ENCODE measurements at regions not wholly inside any gene's neighbourhood (a gene's known extent, or its start where the extent isn't known, plus 50 kb on each side); places are given as distances from the start of the nearest gene placed in this dataset.

- Histone ChIP-seq H4K8ac (replicated peaks; ENCODE audit: insufficient read length, low read depth, low read length) (no peak overlapping the region), H3K27ac (ENCODE audit: insufficient read length, low read depth, low read length) (no peak overlapping the region), H4K5ac (ENCODE audit: insufficient read length, low read depth, low read length) (no peak overlapping the region), H3K9me3 (ENCODE audit: control insufficient read depth, low read depth, low read length) (no peaks in the 10 kb centered on the region), H2BK5ac (ENCODE audit: insufficient read length, low read length) (no peak overlapping the region), H3K23ac (ENCODE audit: insufficient read length, low read depth, low read length) (no peak overlapping the region), H4K91ac (ENCODE audit: insufficient read length, low read depth, low read length) (no peak overlapping the region), H3K14ac (ENCODE audit: insufficient read depth, low read length) (no peak overlapping the region), H4K20me1 (ENCODE audit: control insufficient read depth, insufficient read depth, insufficient read length) (no peaks in the 10 kb centered on the region), H3K79me1 (ENCODE audit: insufficient read depth, low read depth, low read length, poor library complexity, severe bottlenecking) (no peaks in the 10 kb centered on the region), H3K79me2 (ENCODE audit: insufficient read depth, low read length) (no peaks in the 10 kb centered on the region), H2AK5ac (ENCODE audit: insufficient read length, low read length) (no peak overlapping the region), H3K56ac (ENCODE audit: insufficient read length, low read depth, low read length) (no peak overlapping the region), H3K4me1 (ENCODE audit: insufficient read depth, low read length) (no peaks in the 10 kb centered on the region), H3K27me3 (ENCODE audit: insufficient read depth, low read length) (no peaks in the 10 kb centered on the region), H3K4me2 (ENCODE audit: insufficient read depth, insufficient read length, low read length) (no peak overlapping the region), H2BK120ac (ENCODE audit: low read depth, low read length, poor library complexity, severe bottlenecking) (no peak overlapping the region), H3K23me2 (ENCODE audit: insufficient read length, low read depth, low read length, poor library complexity, severe bottlenecking) (no peaks in the 10 kb centered on the region), H2BK20ac (ENCODE audit: low read depth, low read length, poor library complexity, severe bottlenecking) (no peak overlapping the region), H2BK15ac (ENCODE audit: low read depth, low read length) (no peak overlapping the region), H3K18ac (ENCODE audit: insufficient read length, low read depth, low read length) (no peak overlapping the region), H2BK12ac (ENCODE audit: insufficient read length, low read depth, low read length) (no peak overlapping the region), H3T11ph (ENCODE audit: low read length) (no peak overlapping the region), H2AFZ (ENCODE audit: low read length) (no peak overlapping the region), H3K4ac (ENCODE audit: low read depth, low read length) (no peak overlapping the region), H3K9ac (ENCODE audit: extremely low read depth, insufficient read length, low read length) (no peak overlapping the region)
- H3K27me3 Mint-ChIP-seq (ENCODE audit: low read depth) = no peaks in the 10 kb centered on the region
- peak overlapping the region in 1 of 3 experiments; percentile 65; a peak in 1 of 7 replicates for H3K27ac Mint-ChIP-seq
- WGBS (ENCODE audit: extremely low coverage, insufficient read length, low lambda C conversion rate) = no CpG with 5 or more reads among the region's 3 CpGs
- H3K4me3 Mint-ChIP-seq = no peak overlapping the region
- TF ChIP-seq CTCF (conservative IDR thresholded peaks at IDR 0.05) = no peak
- DNase-seq = no peak
- H3K9me3 Mint-ChIP-seq = peaks cover 4 to 7% of the 10 kb centered on the region in 2 experiments
- H3K4me1 Mint-ChIP-seq = no peaks in the 10 kb centered on the region
- peaks cover 0 to 6% (median 0%) of the 10 kb centered on the region in 3 experiments; a peak in 3 of 7 replicates for H3K36me3 Mint-ChIP-seq (ENCODE audit: insufficient read depth in 1 of 3, low read depth in 3 of 3)
These were observed 221.2 kb downstream of the PTGER3 start for GRCh38 chr1:70826428-70826827.

Data from H9 (cell line).